Endothelial cell of umbilical vein (primary cell): ENCODE measurements at regions not wholly inside any gene's neighbourhood (a gene's known extent, or its start where the extent isn't known, plus 50 kb on each side); places are given as distances from the start of the nearest gene placed in this dataset.

Experiments
- CTCF ChIP-seq, 2 donors: IDR thresholded peaks; 1 replicate in 1 of 2; 2 replicates in 1 of 2; pipeline ENCODE4 v1.5.1; 2011; ENCODE audit warnings: low read length in 2 of 2, mild to moderate bottlenecking in 2 of 2, moderate library complexity in 2 of 2, control low read depth in 1 of 2, inconsistent platforms in 1 of 2, low read depth in 1 of 2; ENCODE audit not compliant: insufficient read depth in 1 of 2; ENCODE audit errors: extremely low read depth in 1 of 2
- MYC ChIP-seq: IDR thresholded peaks from one replicate; pipeline ENCODE4 v1.6.1; 2011; ENCODE audit warnings: mild to moderate bottlenecking, low read depth, low read length

- TF ChIP-seq CTCF (IDR thresholded peaks at IDR 0.05; ENCODE audit: extremely low read depth in 1 of 2, insufficient read depth in 1 of 2, low read depth in 1 of 2, low read length in 2 of 2) (no peak), MYC (no peak)
Measured at GRCh38 chr4:174045381-174045780, 238.1 kb downstream of the FBXO8 start.
